Lung microvascular endothelial cell (primary cell): ENCODE measurements at regions not wholly inside any gene's neighbourhood (a gene's known extent, or its start where the extent isn't known, plus 50 kb on each side); places are given as distances from the start of the nearest gene placed in this dataset.
A peak's percentile ranks its signal among the peaks of the same experiment; 100 is the strongest.

Experiments used
- DNase-seq, 2 donors: peaks; one replicate each; pipeline versions ENCODE4 v3.0.0 to v3.0.0-alpha.2; 2010; ENCODE audit warnings: low read depth in 2 of 2

- no peak for DNase-seq
Measured at GRCh38 chr10:120282421-120282820, 174.6 kb upstream of the PLPP4 start.

- DNase-seq = no peak
Measured at GRCh38 chr10:120282846-120283492, 174.1 kb upstream of the PLPP4 start.

GRCh38 chr10:120285408-120285807 is 171.6 kb upstream of the PLPP4 start:
- no peak for DNase-seq

- no peak for DNase-seq
Measured at GRCh38 chr10:120286280-120286679, 170.7 kb upstream of the PLPP4 start.

- DNase-seq = no peak
Measured at GRCh38 chr10:120300513-120300912, 156.5 kb upstream of the PLPP4 start.

- no peak for DNase-seq
Measured at GRCh38 chr10:120308589-120308988, 148.4 kb upstream of the PLPP4 start.

DNA sequence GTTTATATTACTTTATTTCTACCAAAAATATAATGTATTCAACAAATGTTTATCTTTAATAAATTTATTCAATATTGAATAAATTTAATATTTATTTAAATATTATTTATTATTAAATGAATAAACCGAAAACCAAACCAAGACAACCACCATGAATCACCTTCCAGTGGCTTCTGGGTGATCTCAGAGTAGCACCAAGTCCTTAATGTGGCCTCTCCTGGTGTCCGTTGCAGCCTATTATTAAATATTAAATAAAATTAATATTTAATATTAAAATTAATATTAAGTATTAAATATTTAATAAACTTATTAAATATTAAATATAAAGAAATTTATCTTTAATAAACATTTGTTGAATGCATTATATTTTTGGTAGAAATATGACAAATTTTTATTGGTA is 143.3 kb upstream of the PLPP4 start:
- no peak for DNase-seq

DNA sequence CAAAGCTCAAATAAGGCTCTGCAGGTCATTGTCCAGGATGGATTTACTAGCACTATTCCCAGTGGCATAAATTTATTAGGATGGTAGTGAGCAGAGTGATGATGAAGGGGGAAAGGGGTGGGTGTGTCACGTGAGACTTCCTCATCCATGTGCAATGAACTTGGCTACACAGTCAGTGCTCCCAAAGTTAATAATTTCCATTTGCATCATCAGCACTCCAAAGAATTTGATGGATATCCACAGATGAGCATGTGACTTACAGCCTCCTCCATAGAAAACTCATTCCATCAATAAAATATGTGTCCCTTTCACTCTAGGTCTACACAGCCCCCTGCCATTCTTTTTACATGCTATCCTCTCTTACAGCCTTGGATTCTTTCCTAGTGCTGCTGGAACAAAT is 142.6 kb upstream of the PLPP4 start:
- DNase-seq = no peak

- no peak for DNase-seq
Measured at GRCh38 chr10:120318862-120319261, 138.2 kb upstream of the PLPP4 start.

- DNase-seq = no peak
Measured at GRCh38 chr10:120327675-120328074, 129.4 kb upstream of the PLPP4 start.

DNA sequence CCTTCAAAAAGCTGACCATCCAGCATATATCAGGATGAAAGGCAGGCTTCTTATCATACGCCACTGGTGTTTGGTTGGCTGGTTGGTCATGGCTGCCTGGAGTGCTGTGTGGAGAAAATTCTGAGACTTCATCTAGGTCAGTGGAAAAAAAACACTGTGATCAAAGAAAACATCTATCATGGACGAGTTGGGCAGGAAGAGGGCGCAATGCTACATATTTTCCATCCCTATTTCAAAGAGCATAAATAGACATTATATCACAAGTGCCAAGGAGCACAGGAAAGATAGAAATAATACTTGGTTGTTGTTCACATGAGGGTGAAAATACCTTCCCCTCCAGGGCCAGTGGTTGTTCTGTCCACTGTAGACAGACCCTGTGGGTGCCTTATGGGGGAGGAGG is 128.4 kb upstream of the PLPP4 start:
- DNase-seq = peak in 1 of 2 donors; percentile 3

- DNase-seq = no peak
Measured at GRCh38 chr10:120335553-120335952, 121.5 kb upstream of the PLPP4 start.

GRCh38 chr10:120336306-120336910 is 120.6 kb upstream of the PLPP4 start:
- DNase-seq = no peak

- peak; percentile 46 to 56 for DNase-seq
Measured at GRCh38 chr10:120336911-120337540, 120.0 kb upstream of the PLPP4 start.

DNA sequence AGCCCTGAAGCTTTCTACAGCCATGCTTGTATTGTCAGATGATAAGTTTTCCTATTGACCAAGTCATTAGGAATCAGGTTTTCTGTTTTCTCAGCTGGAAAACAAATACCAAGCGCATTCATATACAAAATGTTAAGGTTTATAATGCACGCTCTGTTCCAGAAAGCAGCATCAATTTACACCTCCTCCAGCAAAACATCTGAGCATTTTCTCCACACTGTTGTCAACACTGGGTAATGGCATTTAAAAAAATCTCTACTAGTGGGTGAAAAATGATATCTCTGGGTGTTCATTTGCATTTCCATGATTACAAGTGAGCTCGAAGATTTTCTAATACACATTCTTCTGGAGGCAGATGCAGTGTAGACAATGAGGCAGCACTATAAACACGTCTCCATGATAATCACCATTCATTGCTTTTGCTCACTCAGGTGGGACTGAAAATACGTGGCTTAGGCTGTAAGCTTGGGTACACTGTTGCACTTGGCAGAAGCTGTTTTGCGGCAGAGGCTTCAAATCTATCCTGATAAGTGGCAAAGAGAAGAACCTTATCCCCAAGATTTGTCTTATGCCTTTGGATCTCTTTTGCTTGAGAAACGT is 114.8 kb upstream of the PLPP4 start:
- no peak for DNase-seq

GRCh38 chr10:120345186-120345585 is 111.8 kb upstream of the PLPP4 start:
- DNase-seq = no peak

GRCh38 chr10:120347644-120348043 is 109.4 kb upstream of the PLPP4 start:
- no peak for DNase-seq

- no peak for DNase-seq
Measured at GRCh38 chr10:120349069-120349468, 108.0 kb upstream of the PLPP4 start.

DNA sequence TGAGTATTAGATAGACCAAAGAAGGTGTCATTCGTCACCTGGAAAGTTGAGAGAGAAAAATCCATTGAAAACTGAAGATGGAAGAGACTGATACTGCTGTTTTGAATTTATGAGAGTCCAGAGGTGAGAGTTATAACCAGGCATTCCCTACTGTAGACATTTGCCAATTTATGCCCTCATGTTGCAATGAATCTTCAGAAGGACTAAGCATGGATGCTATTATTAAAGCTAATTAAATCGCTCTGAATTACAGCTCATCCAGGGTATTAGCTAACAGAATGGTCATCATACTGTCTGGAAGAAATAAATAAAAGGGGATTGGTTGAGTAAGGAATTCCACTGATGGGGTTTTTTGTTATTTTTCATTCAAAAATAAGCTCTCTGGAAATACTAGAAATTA is 101.6 kb upstream of the PLPP4 start:
- DNase-seq = no peak

- DNase-seq = no peak
Measured at GRCh38 chr10:120360571-120360970, 96.5 kb upstream of the PLPP4 start.

DNA sequence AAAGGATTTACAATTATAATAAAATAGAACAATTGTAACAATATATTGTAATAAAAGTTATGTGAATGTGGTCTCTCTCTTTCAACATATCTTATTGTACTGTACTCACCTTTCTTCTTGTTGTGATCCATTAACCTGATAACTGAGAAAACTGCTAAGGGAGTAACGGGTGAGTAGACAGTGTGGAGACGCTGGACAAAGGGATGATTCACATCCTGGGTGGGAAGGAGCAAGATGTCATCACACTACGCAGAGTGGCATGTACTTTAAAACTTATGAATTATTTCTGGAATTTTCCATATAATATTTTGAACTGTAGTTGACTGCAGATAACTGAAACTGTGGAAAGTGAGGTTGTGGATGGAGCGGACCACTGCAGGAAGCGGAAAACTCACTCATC is 91.2 kb upstream of the PLPP4 start:
- peak in 1 of 2 donors; percentile 23 for DNase-seq

DNA sequence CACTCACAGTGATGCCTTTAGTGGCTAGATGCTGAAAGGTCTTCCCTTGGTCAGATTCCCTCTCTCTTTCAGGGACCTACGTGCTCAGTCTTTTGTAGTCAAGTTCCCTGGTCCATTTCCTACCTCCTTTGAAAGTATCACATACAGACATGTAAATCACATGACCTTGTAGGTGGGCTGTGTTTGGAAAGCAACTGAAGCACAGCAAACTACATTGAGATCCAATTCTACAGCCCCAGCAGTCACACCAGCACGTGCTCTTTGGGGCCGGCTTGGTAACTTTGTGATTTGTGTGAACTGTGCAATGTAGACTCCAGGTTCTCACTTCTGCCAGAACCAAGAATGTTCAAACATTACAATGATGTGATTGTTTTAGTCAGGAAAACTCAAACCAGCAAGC is 89.7 kb upstream of the PLPP4 start:
- no peak for DNase-seq

DNA sequence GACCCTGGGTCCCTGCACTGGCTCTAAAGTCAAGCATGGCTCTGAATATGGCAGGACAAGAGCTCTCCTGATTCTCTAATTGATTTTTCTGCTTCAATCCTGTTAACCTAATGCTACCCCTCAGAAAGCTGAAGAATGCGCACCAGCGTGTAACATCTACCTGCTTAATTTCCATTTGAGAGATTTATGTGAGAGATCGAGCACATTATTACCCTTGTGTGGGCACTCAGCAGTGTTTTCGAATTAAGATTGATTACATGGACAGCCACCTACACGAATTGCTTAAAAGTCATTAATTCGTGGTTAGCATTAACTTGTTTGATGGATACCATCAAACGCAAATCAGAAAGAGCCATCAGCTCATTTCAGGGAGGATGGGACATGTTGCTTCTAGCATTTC is 88.7 kb upstream of the PLPP4 start:
- no peak for DNase-seq
